GM12873 (cell line): ENCODE measurements at regions not wholly inside any gene's neighbourhood (a gene's known extent, or its start where the extent isn't known, plus 50 kb on each side); places are given as distances from the start of the nearest gene placed in this dataset.

Experiments used
- TF ChIP-seq, protein P1 (sequence below): IDR thresholded peaks from 2 replicates; pipeline ENCODE4 v1.5.1; 2012; ENCODE audit warnings: low read depth, mild to moderate bottlenecking, moderate library complexity, low read length, control low read depth; ENCODE audit not compliant: insufficient read depth; ENCODE audit errors: missing control alignments

DNA sequence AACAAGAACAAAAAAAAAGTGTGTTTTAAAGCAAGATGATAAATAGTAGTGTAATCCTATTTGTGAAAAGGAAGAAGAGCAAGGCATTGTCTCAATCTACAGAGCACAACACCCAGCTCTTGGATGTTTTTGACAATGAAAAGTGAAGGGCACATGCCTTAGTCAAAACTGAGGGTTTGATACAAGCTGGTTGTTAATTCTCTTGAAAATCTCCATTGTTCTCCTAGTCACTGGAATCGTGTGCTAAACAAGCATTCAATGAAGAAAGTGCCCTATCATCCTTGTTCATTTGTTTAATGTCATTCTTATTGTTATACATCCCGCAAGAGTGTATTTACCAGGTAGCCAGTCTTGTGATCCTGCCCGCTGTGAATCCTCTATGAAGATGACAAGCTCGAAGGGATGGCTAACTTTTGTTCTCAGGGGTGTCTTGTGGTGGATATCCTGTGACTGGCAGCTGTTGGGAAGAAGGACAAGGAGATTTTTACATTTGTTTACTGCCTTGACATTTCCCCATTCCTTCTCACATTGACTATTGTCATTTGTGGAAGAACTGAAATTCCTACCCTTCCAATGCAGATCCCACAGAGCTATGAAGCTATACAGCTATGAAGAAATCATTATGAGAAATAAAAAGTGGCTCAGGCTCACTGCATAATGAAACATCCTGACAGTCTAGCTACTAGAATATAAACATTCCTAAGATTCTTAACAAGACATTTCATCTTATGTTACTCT is 175.9 kb downstream of the VGLL3 start:
- TF ChIP-seq, protein P1, sequence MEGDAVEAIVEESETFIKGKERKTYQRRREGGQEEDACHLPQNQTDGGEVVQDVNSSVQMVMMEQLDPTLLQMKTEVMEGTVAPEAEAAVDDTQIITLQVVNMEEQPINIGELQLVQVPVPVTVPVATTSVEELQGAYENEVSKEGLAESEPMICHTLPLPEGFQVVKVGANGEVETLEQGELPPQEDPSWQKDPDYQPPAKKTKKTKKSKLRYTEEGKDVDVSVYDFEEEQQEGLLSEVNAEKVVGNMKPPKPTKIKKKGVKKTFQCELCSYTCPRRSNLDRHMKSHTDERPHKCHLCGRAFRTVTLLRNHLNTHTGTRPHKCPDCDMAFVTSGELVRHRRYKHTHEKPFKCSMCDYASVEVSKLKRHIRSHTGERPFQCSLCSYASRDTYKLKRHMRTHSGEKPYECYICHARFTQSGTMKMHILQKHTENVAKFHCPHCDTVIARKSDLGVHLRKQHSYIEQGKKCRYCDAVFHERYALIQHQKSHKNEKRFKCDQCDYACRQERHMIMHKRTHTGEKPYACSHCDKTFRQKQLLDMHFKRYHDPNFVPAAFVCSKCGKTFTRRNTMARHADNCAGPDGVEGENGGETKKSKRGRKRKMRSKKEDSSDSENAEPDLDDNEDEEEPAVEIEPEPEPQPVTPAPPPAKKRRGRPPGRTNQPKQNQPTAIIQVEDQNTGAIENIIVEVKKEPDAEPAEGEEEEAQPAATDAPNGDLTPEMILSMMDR, result no peak

- TF ChIP-seq, protein P1, result no peak
Measured at GRCh38 chr3:86814321-86814720, 176.6 kb downstream of the VGLL3 start.

GRCh38 chr3:86801921-86802320 is 189.0 kb downstream of the VGLL3 start:
- TF ChIP-seq, protein P1, result no peak

- TF ChIP-seq, protein P1, result no peak
Measured at GRCh38 chr3:86801066-86801465, 189.9 kb downstream of the VGLL3 start.

- TF ChIP-seq, protein P1, result no peak
Measured at GRCh38 chr3:86800116-86800515, 190.8 kb downstream of the VGLL3 start.

- TF ChIP-seq, protein P1, result no peak
Measured at GRCh38 chr3:86797946-86798345, 193.0 kb downstream of the VGLL3 start.

- TF ChIP-seq, protein P1, result no peak
Measured at GRCh38 chr3:86794361-86795065, 196.4 kb downstream of the VGLL3 start.
